ENCODE measurements at regions not wholly inside any gene's neighbourhood (a gene's known extent, or its start where the extent isn't known, plus 50 kb on each side); places are given as distances from the start of the nearest gene placed in this dataset.

DNA sequence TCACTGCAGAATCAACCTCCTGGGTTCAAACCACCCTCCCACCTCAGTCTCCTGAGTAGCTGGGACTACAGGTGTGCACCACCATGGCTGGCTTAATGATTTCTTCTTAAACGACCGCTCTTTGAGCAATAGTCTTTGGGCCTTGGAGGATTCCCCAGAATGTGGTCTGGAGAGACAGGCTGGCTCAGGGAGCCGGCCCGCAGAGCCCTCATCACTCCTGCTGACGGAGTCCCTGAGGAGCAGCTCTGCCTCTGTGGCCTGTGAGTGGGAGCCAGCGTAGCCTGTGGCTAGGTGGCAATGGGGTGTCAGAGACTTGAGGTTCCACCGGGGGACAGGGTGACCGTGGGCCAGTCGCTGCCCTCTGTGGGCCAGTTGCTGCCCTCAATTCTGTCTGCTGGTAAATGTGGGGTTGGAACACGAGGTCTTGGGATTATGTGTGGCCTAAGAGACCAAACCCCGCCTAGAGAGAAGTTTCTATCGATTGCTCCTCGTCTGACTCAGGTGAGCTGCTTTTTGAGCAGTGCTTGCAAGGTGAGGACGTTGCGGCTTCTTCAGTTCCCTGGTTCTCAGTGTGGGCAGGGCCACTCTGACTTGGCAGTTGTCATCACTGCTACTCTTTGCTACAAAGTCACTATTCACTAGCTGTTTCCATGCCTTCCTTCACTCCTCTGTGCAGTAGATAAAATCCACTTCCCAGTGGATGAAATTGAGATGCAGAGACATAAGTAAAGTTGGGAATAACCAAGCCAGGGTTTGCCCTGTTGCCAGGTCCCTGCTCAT, 124.8 kb upstream of the NECTIN1 start:
- H4K20me1 ChIP-seq (ENCODE audit: insufficient read depth, poor library complexity, severe bottlenecking), result no peaks in the 10 kb centered on the region
- H3K27ac ChIP-seq, result no peak overlapping the region
- no peaks in the 10 kb centered on the region for H3K27me3 ChIP-seq
- no peaks in the 10 kb centered on the region for H3K79me2 ChIP-seq
- DNase-seq (ENCODE audit: low spot score), result no peak
- no peaks in the 10 kb centered on the region for H3K36me3 ChIP-seq (replicated peaks; ENCODE audit: insufficient read depth, low read depth)
- TF ChIP-seq EZH2 (IDR thresholded peaks at IDR 0.05; ENCODE audit: borderline replicate concordance), result no peak
- no peak for TF ChIP-seq CTCF (IDR thresholded peaks at IDR 0.05; ENCODE audit: poor library complexity)
- TF ChIP-seq EZH2phosphoT487 (IDR thresholded peaks at IDR 0.05; ENCODE audit: low read depth, severe bottlenecking, unreplicated experiment), result no peak
- H3K9me3 ChIP-seq (ENCODE audit: low read depth), result no peaks in the 10 kb centered on the region
- WGBS (ENCODE audit: low lambda C conversion rate, missing lambda C conversion rate), result 92% methylated on average over 15 of the region's 15 CpGs
- H3K9me2 ChIP-seq (replicated peaks; ENCODE audit: insufficient read depth), result no peaks in the 10 kb centered on the region
- no peak overlapping the region for H2AFZ ChIP-seq
- H3K4me3 ChIP-seq, result no peak overlapping the region
- H3K4me2 ChIP-seq, result no peak overlapping the region
- no peaks in the 10 kb centered on the region for H3K4me1 ChIP-seq (ENCODE audit: insufficient read depth)

- no peak for DNase-seq (ENCODE audit: low spot score)
- H3K79me2 ChIP-seq, result no peaks in the 10 kb centered on the region
- H3K9me3 ChIP-seq (ENCODE audit: low read depth), result no peaks in the 10 kb centered on the region
- H3K4me2 ChIP-seq, result no peak overlapping the region
- no peak overlapping the region for H3K27ac ChIP-seq
- no peaks in the 10 kb centered on the region for H3K4me1 ChIP-seq (ENCODE audit: insufficient read depth)
- no peak for TF ChIP-seq EZH2 (IDR thresholded peaks at IDR 0.05; ENCODE audit: borderline replicate concordance)
- TF ChIP-seq EZH2phosphoT487 (IDR thresholded peaks at IDR 0.05; ENCODE audit: low read depth, severe bottlenecking, unreplicated experiment), result no peak
- TF ChIP-seq CTCF (IDR thresholded peaks at IDR 0.05; ENCODE audit: poor library complexity), result no peak
- no peak overlapping the region for H3K4me3 ChIP-seq
- WGBS (ENCODE audit: low lambda C conversion rate, missing lambda C conversion rate), result 60% methylated on average over 2 of the region's 2 CpGs
- H3K9me2 ChIP-seq (replicated peaks; ENCODE audit: insufficient read depth), result no peaks in the 10 kb centered on the region
- no peaks in the 10 kb centered on the region for H3K27me3 ChIP-seq
- H4K20me1 ChIP-seq (ENCODE audit: insufficient read depth, poor library complexity, severe bottlenecking), result no peaks in the 10 kb centered on the region
- H2AFZ ChIP-seq, result no peak overlapping the region
- no peaks in the 10 kb centered on the region for H3K36me3 ChIP-seq (replicated peaks; ENCODE audit: insufficient read depth, low read depth)
Measured at GRCh38 chr11:119852741-119853140, 123.7 kb upstream of the NECTIN1 start.

- no peak overlapping the region for H3K4me2 ChIP-seq
- no peaks in the 10 kb centered on the region for H3K36me3 ChIP-seq (replicated peaks; ENCODE audit: insufficient read depth, low read depth)
- no peak overlapping the region for H3K4me3 ChIP-seq
- no peaks in the 10 kb centered on the region for H3K4me1 ChIP-seq (ENCODE audit: insufficient read depth)
- DNase-seq (ENCODE audit: low spot score), result no peak
- H3K27me3 ChIP-seq, result no peaks in the 10 kb centered on the region
- no peak overlapping the region for H3K27ac ChIP-seq
- no peaks in the 10 kb centered on the region for H4K20me1 ChIP-seq (ENCODE audit: insufficient read depth, poor library complexity, severe bottlenecking)
- H3K9me2 ChIP-seq (replicated peaks; ENCODE audit: insufficient read depth), result no peaks in the 10 kb centered on the region
- no peak overlapping the region for H2AFZ ChIP-seq
- no peaks in the 10 kb centered on the region for H3K9me3 ChIP-seq (ENCODE audit: low read depth)
- TF ChIP-seq EZH2phosphoT487 (IDR thresholded peaks at IDR 0.05; ENCODE audit: low read depth, severe bottlenecking, unreplicated experiment) (no peak), CTCF (IDR thresholded peaks at IDR 0.05; ENCODE audit: poor library complexity) (no peak), EZH2 (IDR thresholded peaks at IDR 0.05; ENCODE audit: borderline replicate concordance) (no peak)
- H3K79me2 ChIP-seq, result no peaks in the 10 kb centered on the region
- WGBS (ENCODE audit: low lambda C conversion rate, missing lambda C conversion rate), result 90% methylated on average over 5 of the region's 5 CpGs
Measured at GRCh38 chr11:119850822-119851409, 121.9 kb upstream of the NECTIN1 start.

Data from hepatocyte (in vitro differentiated cells).